ENCODE measurements at regions not wholly inside any gene's neighbourhood (a gene's known extent, or its start where the extent isn't known, plus 50 kb on each side); places are given as distances from the start of the nearest gene placed in this dataset.

GRCh38 chr2:240235811-240236210 lies 95.4 kb upstream of the OTOS start:
- Histone ChIP-seq H3K9me3 (no peaks in the 10 kb centered on the region), H3K27ac (peak overlapping the region in 1 of 4 donors; percentile 78), H3K27me3 (no peaks in the 10 kb centered on the region), H3K36me3 (no peaks in the 10 kb centered on the region), H3K4me3 (no peak overlapping the region), H3K4me1 (peaks cover 16 to 25% (median 23%) of the 10 kb centered on the region in 3 donors)
- no peak for DNase-seq
- no peak for FAIRE-seq
- no peak for ATAC-seq
- intact Hi-C loops (cut with DNase I) = no loop called here
- 93 to 96% methylated on average over 8 of the region's 8 CpGs for WGBS, 2 donors
- TF ChIP-seq CTCF (IDR thresholded peaks at IDR 0.05) = no peak

DNA sequence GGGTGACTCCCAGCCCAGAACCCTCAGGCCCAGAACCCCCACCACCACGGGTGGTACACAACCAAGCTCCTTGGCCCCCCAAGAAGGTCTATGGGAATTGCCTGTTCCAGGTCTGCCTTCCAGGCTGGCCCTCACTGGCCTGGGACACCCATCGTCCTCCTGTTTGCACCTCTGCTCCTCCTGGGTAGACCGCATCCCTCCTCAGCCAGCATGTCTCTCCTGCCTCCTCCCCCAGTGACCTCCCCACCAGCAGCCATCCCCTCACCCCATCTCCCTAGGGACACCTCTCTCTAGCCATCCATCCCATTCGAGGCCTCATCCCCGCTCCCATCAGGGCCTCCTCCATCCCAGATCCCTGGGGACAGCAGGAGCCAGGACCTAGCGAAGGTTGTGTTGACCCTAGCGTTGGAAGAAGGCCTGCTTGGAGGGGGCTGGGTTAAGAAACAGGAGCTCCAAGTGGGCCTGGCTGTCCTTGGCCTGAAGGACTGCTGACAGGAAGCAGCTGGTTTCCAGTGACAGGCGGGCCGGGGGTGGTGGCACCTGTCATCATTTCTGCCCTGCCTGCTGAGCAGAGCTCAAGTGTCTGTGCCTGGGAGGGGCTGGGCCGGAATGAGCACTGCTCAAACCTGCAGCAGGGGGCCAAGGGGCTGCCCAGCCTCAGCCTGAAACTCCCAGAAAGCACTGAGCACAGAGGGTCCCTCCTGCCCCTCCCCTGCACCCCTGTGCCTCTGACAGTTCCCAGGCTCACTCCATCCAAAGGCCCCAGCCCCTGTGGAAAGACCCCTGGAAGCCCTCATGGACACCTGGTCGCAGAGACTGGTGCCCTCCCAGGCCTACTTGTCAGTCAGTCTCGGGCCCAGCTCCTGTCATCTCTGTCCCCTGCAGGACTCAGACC lies 96.0 kb upstream of the OTOS start:
- no peaks in the 10 kb centered on the region for H3K27me3 ChIP-seq
- no peaks in the 10 kb centered on the region for H3K36me3 ChIP-seq
- H3K4me3 ChIP-seq = no peak overlapping the region
- intact Hi-C loops (cut with DNase I) = no loop called here
- TF ChIP-seq CTCF (IDR thresholded peaks at IDR 0.05) = no peak
- H3K4me1 ChIP-seq = peaks cover 16 to 25% (median 23%) of the 10 kb centered on the region in 3 donors
- peak overlapping the region; percentile 33 to 78 (median 58) for H3K27ac ChIP-seq
- H3K9me3 ChIP-seq = no peaks in the 10 kb centered on the region
- no peak for FAIRE-seq
- 46 to 49% methylated on average over 12 of the region's 12 CpGs for WGBS, 2 donors
- DNase-seq = peak; percentile 40 to 73 (median 60)
- peak in 1 of 4 donors; percentile 1 for ATAC-seq

GRCh38 chr2:240237609-240238174 lies 97.2 kb upstream of the OTOS start:
- intact Hi-C loops (cut with DNase I) = no loop called here

DNA sequence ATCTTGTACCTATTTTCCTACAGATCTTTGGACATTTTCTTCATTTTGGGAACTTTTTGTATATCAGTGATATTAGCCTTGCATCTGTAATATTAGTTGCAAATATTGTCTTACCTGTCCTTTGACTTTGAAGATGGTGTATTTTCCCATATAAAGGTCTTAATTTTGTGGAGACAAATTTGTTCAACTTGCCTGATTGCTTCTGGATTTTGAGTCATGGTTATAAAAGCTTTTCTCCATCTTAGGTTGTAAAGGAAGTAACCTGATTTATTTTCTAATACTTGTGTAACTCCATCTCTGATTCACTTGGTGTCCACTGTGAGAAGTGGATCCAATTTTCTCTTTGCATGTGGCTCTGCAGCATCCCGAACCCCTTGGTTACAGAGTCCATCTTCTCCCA lies 97.7 kb upstream of the OTOS start:
- TF ChIP-seq CTCF (IDR thresholded peaks at IDR 0.05) = no peak
- Histone ChIP-seq H3K4me1 (peaks cover 16 to 23% (median 20%) of the 10 kb centered on the region in 3 donors), H3K36me3 (no peaks in the 10 kb centered on the region), H3K27ac (peak overlapping the region in 2 of 4 donors; percentile 76 to 78), H3K27me3 (no peaks in the 10 kb centered on the region), H3K9me3 (no peaks in the 10 kb centered on the region), H3K4me3 (no peak overlapping the region)
- WGBS, 2 donors = 91 to 95% methylated on average over 1 of the region's 1 CpG
- DNase-seq (no peak), ATAC-seq (no peak), FAIRE-seq (no peak)
- intact Hi-C loops (cut with DNase I) = no loop called here

More at GRCh38 chr2:240237609-240238174, 97.2 kb upstream of the OTOS start:
- DNase-seq = peak; percentile 64 to 93 (median 84)
- Histone ChIP-seq H3K27ac (peak overlapping the region; percentile 3 to 78 (median 58)), H3K4me1 (peaks cover 16 to 23% (median 21%) of the 10 kb centered on the region in 3 donors), H3K9me3 (no peaks in the 10 kb centered on the region), H3K4me3 (no peak overlapping the region), H3K36me3 (no peaks in the 10 kb centered on the region), H3K27me3 (no peaks in the 10 kb centered on the region)
- peak; percentile 29 to 71 (median 48) for ATAC-seq
- no peak for TF ChIP-seq CTCF (IDR thresholded peaks at IDR 0.05)
- WGBS, 2 donors = 5 to 9% methylated on average over 11 of the region's 11 CpGs
- no peak for FAIRE-seq

Measured in pancreas (tissue), 10 donors.